Adrenal gland (tissue), 5 donors: ENCODE measurements at regions not wholly inside any gene's neighbourhood (a gene's known extent, or its start where the extent isn't known, plus 50 kb on each side); places are given as distances from the start of the nearest gene placed in this dataset.
"Not testable (repeated sequence)": the region's sequence is repeated elsewhere in the genome, so short reads cannot be mapped to it uniquely, and the experiment has no call there.

ENCODE experiments used
- CTCF ChIP-seq, 6 experiments: fragments of 450-650 bp in 4 of 6; fragments of 200-600 bp in 2 of 6; sonication (generic) in 1 of 6; IDR thresholded peaks; 1 replicate in 5 of 6; 2 replicates in 1 of 6; pipeline versions ENCODE4 v1.5.1 to v1.8.0; 2016 to 2021; ENCODE audit warnings: antibody characterized with exemption in 6 of 6, mild to moderate bottlenecking in 2 of 6, moderate library complexity in 1 of 6
- POLR2A ChIP-seq, 2 donors: fragments of 450-650 bp; IDR thresholded peaks; one replicate each; pipeline ENCODE4 v1.6.1; 2017; ENCODE audit warnings: antibody characterized with exemption in 2 of 2, mild to moderate bottlenecking in 2 of 2, moderate library complexity in 1 of 2
- donor health status: DM: no; HTN: no; CAD: no.

GRCh38 chr9:78699217-78699616 lies 402.3 kb downstream of the PSAT1 start:
- not testable (repeated sequence) for TF ChIP-seq POLR2A, CTCF (IDR thresholded peaks at IDR 0.05)
